ENCODE measurements at regions not wholly inside any gene's neighbourhood (a gene's known extent, or its start where the extent isn't known, plus 50 kb on each side); places are given as distances from the start of the nearest gene placed in this dataset.

DNA sequence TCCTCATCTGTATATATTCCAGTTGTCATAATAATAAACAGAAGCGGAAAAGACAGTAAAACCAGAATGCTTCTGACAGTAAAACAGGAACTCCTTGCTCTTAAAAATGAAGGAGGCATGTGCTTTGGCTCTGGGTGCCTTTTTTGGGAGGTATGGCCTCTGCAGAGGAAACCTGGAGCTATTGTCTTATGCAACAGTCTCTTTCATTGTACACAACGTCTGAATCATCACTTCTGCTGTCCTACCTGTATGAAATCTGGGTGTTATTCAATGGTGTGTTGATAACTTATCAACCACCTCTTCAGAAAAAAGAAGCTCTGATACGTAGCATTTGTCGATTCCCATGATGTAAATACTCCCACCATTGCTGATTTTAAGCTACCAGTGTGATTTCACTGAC lies 64.8 kb downstream of the CDCA7 start:
- no peak overlapping the region for H3K27ac Mint-ChIP-seq
- DNase-seq (no peak), ATAC-seq (replicated peaks) (no peak)
- H3K27me3 Mint-ChIP-seq: peaks cover 37 to 41% of the 10 kb centered on the region in 2 donors
- H3K36me3 Mint-ChIP-seq: no peaks in the 10 kb centered on the region
- H3K4me3 Mint-ChIP-seq: no peak overlapping the region
- H3K4me1 Mint-ChIP-seq: no peaks in the 10 kb centered on the region
- H3K9me3 Mint-ChIP-seq: no peaks in the 10 kb centered on the region

DNA sequence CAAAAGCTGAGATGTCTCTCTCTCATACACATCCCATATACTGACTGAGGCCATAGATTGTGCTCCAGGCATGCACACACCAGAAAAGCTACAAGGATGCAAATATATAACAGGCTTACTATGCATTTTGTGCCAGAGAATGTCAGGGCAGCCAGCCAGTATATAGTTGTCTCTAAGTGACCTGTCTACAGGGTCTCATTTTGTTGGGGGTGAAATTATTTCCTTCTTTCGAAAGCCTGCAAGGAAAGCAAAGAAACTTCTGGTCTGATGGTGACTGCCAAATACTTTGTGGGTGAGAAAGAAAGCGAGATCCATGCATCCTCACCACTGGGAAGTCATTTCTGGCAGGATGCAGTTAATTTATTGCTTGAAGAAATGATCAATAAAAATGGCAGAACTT lies 70.2 kb downstream of the CDCA7 start:
- H3K4me1 Mint-ChIP-seq: no peaks in the 10 kb centered on the region

DNA sequence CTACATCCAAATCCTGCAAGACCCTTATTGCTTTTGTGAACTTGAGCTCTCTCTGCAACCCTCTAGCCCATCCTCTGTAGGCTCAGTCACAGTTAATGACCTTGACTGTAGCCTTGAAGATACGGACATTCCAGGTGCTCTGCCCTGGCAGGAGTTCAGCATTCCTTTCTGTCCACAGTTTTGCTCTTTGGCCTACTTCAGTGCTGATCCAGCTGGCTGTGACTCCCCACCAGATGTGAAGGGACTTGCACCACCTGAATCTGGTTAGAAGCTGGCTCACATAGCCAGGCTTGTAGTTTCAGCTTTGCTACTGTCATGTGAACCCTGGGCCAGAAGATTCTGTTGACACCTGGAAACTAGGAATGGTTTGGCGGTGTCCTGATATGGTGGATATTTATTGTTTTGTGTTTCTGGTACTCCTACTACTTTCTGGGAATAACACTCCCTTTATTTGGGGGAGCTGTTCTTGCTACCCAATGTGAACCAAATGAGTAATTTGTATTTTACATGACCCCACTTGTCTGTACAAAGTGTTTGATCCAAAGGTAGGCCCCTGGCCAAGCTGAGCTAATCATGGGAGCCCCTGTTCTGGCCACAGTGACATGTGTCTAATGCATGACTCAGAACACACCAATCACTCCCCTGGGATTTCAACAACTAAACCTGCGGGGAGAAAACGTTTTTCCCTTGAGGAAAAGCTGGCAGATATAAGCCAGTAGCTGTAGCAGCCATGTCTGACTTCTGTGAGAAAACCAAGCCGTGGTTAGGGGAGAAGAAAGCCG lies 73.4 kb downstream of the CDCA7 start:
- Mint-ChIP-seq H3K27me3 (peaks cover 22 to 29% of the 10 kb centered on the region in 2 donors), H3K9me3 (no peaks in the 10 kb centered on the region), H3K36me3 (no peaks in the 10 kb centered on the region), H3K4me3 (no peak overlapping the region), H3K27ac (no peak overlapping the region), H3K4me1 (peaks cover 5 to 11% of the 10 kb centered on the region in 2 donors)
- ATAC-seq (replicated peaks) (no peak), DNase-seq (no peak)

More for the DNA sequence above, 70.2 kb downstream of the CDCA7 start:
- no peak for DNase-seq
- no peaks in the 10 kb centered on the region for H3K36me3 Mint-ChIP-seq
- H3K27ac Mint-ChIP-seq: no peak overlapping the region
- H3K9me3 Mint-ChIP-seq: no peaks in the 10 kb centered on the region
- H3K27me3 Mint-ChIP-seq: peaks cover 37 to 40% of the 10 kb centered on the region in 2 donors
- no peak for ATAC-seq (replicated peaks)
- H3K4me3 Mint-ChIP-seq: no peak overlapping the region

DNA sequence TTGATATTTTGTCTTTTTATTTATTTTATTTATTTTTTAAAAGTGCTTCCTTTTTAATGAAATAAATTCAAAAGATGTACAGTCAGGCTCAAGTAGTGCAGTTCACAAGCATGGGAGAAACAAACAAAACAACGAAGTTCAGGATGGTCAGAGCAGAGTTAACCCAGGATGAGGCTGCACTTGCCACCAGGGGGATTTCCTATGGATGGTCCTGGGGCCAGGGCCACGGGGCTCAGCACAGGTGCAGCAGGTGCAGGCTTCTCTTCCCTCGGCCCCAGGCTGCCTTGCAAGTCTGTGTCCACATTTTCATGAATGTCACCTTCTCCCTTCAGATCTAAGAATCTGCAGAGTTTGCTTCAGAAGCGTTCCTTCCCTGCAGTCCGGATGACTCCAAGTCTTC lies 76.5 kb downstream of the CDCA7 start:
- Mint-ChIP-seq H3K4me3 (no peak overlapping the region), H3K27me3 (peaks cover 29 to 35% of the 10 kb centered on the region in 2 donors), H3K9me3 (no peaks in the 10 kb centered on the region), H3K4me1 (peaks cover 5 to 11% of the 10 kb centered on the region in 2 donors), H3K36me3 (no peaks in the 10 kb centered on the region), H3K27ac (no peak overlapping the region)
- no peak for DNase-seq
- no peak for ATAC-seq (replicated peaks)

DNA sequence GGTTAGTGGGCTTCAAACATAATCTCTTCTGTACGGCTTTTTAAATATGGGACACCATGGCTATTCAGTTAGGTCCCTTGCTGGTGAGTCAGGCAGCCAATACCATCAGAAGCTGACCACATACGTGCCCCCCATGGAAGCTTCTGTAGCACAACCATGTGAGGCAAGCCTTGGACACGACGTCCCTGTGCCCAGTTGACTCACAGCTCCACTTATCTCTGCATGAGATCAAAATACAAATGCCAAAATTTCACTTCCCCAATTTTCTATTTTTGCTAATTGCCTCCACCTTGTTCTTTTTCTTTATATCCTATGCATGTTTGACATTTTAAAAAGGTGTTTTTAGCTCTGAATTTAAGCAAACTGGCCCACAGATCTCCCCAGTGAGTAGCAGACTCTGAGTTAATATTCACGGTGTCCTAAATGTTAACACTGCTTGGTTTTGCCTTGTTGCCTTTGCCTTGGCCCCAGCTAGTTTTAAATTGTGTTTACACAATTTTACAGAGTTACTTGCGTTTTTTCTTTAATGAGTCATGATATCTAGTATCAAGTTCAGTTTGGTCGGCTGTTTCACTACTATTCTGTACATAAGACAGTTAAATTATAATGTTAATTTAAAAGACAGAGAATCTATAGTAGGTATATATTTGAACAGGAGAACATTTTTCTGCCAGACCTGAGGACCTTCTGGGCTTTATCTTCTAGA lies 77.5 kb downstream of the CDCA7 start:
- peaks cover 26 to 31% of the 10 kb centered on the region in 2 donors for H3K27me3 Mint-ChIP-seq
- H3K36me3 Mint-ChIP-seq: no peaks in the 10 kb centered on the region
- DNase-seq (no peak), ATAC-seq (replicated peaks) (peak; percentile 67 to 69)
- H3K4me3 Mint-ChIP-seq: no peak overlapping the region
- no peaks in the 10 kb centered on the region for H3K9me3 Mint-ChIP-seq
- H3K4me1 Mint-ChIP-seq: peaks cover 5 to 11% of the 10 kb centered on the region in 2 donors
- H3K27ac Mint-ChIP-seq: no peak overlapping the region

DNA sequence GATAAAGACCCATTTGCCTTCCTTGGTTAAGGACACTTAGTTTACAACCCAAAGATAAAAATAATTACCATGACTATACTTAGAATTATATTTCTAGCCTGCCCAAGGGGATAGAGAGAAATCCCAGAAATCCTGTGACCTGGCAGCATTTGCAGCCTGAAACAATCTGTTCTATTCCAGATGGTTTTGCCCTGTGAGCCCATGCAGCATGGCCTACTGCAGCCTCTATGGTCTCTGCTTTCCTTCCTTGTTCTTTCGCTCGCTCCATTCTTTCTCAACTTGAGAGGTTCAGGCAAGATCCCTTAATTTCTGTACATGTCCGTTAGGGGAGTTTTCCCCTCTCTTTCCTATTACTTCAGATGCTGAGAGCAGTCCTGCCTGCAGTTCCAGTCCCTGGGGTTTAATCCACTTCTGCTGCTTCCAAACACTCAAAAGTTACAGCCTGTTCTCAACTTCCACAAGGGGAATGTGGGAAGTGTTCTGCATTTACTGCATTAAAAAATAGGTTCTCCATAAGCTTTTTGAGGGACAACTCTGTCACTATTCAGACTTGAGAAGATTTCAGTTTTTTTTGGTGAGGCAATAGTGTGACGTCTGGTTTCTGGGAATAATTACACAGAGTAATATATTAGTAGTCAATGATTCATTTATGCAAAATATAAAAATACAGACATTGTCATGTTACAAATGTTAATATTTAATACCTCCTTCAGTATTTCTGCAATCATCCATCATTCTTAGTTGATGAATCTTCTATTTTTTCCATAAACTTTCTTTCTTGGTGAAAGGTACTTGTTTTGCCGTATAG lies 80.3 kb downstream of the CDCA7 start:
- DNase-seq (no peak), ATAC-seq (replicated peaks) (no peak)
- H3K9me3 Mint-ChIP-seq: no peaks in the 10 kb centered on the region
- H3K27me3 Mint-ChIP-seq: peaks cover 14 to 27% of the 10 kb centered on the region in 2 donors
- H3K4me3 Mint-ChIP-seq: no peak overlapping the region
- H3K4me1 Mint-ChIP-seq: peaks cover 5 to 11% of the 10 kb centered on the region in 2 donors
- no peaks in the 10 kb centered on the region for H3K36me3 Mint-ChIP-seq
- H3K27ac Mint-ChIP-seq: no peak overlapping the region

DNA sequence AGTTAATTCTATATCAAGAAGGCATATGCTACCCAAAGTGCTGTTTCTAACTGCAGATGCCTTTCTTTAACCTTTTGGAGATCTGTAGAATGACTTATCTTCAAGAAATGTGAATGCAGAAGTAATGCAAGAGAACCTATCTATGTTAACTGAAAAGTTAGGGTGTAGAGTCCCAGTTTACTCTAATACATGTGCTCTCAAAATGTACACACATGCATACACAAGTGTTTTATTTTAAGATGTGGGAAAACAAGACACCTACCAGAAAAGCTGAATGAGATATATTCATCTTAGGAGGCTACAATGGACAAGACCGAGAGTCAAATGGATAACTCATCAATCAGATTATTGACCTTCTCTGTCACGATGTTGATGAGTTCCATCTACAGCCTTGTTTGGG lies 80.9 kb downstream of the CDCA7 start:
- ATAC-seq (replicated peaks) (no peak), DNase-seq (no peak)
- H3K9me3 Mint-ChIP-seq: no peaks in the 10 kb centered on the region
- H3K4me1 Mint-ChIP-seq: peaks cover 5 to 11% of the 10 kb centered on the region in 2 donors
- H3K27ac Mint-ChIP-seq: no peak overlapping the region
- no peaks in the 10 kb centered on the region for H3K36me3 Mint-ChIP-seq
- H3K4me3 Mint-ChIP-seq: no peak overlapping the region
- peaks cover 9 to 21% of the 10 kb centered on the region in 2 donors for H3K27me3 Mint-ChIP-seq

DNA sequence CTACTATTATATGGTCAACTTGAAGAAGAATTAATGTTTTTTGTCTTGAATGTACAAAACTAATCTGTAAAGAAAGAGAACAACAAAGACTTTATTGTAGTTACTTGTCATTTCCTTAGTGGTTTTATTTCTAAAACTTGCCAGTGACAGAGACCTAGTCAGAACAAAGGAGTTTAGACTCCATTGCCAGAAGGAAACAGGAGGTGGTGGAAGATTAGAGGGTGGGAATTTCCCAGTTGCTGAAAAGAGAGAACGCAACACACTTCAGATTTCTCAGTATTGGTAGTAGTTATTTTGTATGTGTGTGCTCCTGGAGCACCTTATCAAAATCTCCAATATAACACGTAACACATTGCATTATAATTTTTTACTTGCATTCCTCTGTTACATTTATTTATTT lies 81.4 kb downstream of the CDCA7 start:
- peaks cover 5 to 11% of the 10 kb centered on the region in 2 donors for H3K4me1 Mint-ChIP-seq
- no peak for DNase-seq
- no peak overlapping the region for H3K4me3 Mint-ChIP-seq
- no peak overlapping the region for H3K27ac Mint-ChIP-seq
- no peaks in the 10 kb centered on the region for H3K9me3 Mint-ChIP-seq
- no peak for ATAC-seq (replicated peaks)
- no peaks in the 10 kb centered on the region for H3K36me3 Mint-ChIP-seq
- peaks cover 9 to 17% of the 10 kb centered on the region in 2 donors for H3K27me3 Mint-ChIP-seq

DNA sequence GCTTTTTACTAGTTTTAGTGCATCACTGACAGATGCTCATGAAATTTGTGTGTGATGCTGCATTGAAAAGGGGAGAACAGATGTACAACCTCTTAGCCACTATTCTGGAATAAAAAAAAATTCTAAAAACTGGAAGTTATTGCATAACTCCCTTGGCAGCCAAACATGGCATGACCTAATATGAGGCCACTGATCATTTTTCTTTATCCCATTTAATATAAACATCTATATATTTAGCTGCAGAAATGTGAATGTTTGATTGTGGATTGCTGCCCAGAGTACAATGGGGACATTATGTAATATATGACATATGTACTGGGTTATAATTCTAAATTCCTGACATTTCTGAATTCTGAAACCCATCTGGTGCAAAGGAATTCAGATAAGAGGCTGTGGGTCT lies 86.5 kb downstream of the CDCA7 start:
- H3K4me3 Mint-ChIP-seq: no peak overlapping the region
- ATAC-seq (replicated peaks) (no peak), DNase-seq (no peak)
- H3K27me3 Mint-ChIP-seq: peaks cover 12 to 17% of the 10 kb centered on the region in 2 donors
- no peaks in the 10 kb centered on the region for H3K9me3 Mint-ChIP-seq
- H3K27ac Mint-ChIP-seq: no peak overlapping the region
- no peaks in the 10 kb centered on the region for H3K36me3 Mint-ChIP-seq
- H3K4me1 Mint-ChIP-seq: no peaks in the 10 kb centered on the region

DNA sequence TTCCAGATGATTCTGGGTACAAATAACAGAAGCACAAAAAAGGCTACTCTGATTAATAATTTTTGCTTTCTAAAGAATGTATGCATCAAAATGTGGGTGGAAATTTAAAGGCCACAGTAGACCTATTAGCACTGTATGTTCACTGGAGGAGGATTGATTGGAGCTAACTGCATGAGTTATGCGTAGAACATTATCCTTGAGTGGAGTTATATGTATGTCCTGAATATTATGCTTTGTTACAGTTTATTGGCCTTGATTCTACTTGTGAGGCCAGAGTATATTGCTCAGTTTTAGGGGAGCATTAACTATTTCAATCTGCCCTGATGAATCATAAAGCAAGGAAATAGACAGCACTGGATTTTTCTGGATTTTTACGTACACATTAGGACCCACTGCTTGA lies 87.9 kb downstream of the CDCA7 start:
- Mint-ChIP-seq H3K36me3 (no peaks in the 10 kb centered on the region), H3K27ac (no peak overlapping the region), H3K4me1 (no peaks in the 10 kb centered on the region), H3K27me3 (peaks cover 11 to 15% of the 10 kb centered on the region in 2 donors), H3K9me3 (no peaks in the 10 kb centered on the region), H3K4me3 (no peak overlapping the region)
- no peak for DNase-seq
- ATAC-seq (replicated peaks): no peak

DNA sequence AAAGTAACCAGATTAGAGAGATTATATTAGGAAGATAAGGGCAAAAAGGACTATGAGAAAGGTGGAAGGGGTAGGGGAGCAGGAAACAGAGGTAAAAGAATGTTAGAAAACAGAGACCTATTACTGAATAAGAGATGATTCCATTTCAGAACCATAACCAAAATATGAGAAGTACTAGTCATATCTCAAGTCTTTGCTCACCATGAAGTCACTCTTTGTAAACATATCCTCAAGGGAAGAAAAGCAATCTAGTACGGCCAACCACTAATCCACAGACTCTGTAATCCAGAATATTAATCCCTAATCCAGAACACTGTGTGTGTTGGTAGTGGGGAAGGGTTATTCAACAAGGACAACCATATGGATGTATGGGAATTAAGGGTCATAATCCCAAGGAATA lies 92.0 kb downstream of the CDCA7 start:
- no peaks in the 10 kb centered on the region for H3K9me3 Mint-ChIP-seq
- no peaks in the 10 kb centered on the region for H3K36me3 Mint-ChIP-seq
- H3K4me1 Mint-ChIP-seq: peaks cover 0 to 1% of the 10 kb centered on the region in 2 donors
- DNase-seq: no peak
- no peak overlapping the region for H3K27ac Mint-ChIP-seq
- ATAC-seq (replicated peaks): no peak
- H3K4me3 Mint-ChIP-seq: no peak overlapping the region
- H3K27me3 Mint-ChIP-seq: peaks cover 18 to 23% of the 10 kb centered on the region in 2 donors

DNA sequence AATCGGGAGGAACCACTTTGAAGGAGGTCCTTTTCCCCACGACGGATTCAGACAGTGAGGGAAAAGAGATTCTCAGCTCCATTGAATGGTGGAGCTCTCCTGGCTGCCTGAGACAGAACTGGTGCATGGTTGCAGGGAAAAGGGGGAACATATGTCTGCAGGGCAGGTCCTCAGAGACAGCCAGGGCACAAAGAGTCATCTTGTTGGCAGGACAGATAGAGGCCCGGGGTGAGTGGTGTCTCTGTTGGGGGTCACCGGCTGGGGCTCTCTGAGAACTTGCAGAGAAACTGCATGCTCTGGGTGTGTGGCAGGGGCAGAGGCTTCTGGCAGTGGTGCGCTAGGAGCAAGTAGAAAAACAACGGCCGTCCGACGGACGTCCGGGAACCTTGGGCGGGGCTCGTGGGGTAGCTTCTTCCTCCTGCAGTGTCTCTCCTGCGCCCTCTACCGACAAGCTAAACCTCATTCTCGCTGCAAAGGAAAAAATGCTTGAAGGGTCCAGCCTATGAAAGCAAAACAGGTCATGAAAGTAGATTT lies 94.3 kb downstream of the CDCA7 start:
- Mint-ChIP-seq H3K27ac (no peak overlapping the region), H3K27me3 (peaks cover 24 to 32% of the 10 kb centered on the region in 2 donors), H3K4me3 (peak overlapping the region; percentile 52 to 75), H3K9me3 (no peaks in the 10 kb centered on the region), H3K4me1 (peaks cover 0 to 1% of the 10 kb centered on the region in 2 donors), H3K36me3 (no peaks in the 10 kb centered on the region)
- ATAC-seq (replicated peaks) (peak; percentile 38 to 61), DNase-seq (peak; percentile 28)

DNA sequence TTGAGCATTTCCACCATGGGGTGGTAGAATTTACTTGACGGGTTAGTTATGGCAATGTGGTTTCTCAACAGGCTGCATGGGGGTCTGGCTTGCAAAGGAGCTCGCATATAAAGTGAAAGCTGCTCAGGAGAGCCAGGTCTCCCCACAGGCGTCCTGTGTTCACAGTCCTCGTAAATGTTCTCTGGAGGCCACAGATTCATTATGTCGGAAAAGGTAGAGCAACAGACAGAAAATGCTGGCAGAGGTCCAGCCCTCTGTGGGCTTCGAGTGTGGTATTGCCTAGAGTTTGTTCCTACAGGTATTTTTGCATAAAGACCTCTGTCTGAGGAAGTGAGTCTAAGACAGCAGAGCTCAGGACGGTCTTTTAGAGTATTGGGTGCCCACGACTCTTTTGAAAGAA lies 96.4 kb downstream of the CDCA7 start:
- peaks cover 31 to 44% of the 10 kb centered on the region in 2 donors for H3K27me3 Mint-ChIP-seq
- peaks cover 0 to 1% of the 10 kb centered on the region in 2 donors for H3K4me1 Mint-ChIP-seq
- H3K9me3 Mint-ChIP-seq: no peaks in the 10 kb centered on the region
- H3K27ac Mint-ChIP-seq: no peak overlapping the region
- no peaks in the 10 kb centered on the region for H3K36me3 Mint-ChIP-seq
- ATAC-seq (replicated peaks): no peak
- no peak for DNase-seq
- peak overlapping the region in 1 of 2 donors; percentile 11 for H3K4me3 Mint-ChIP-seq

DNA sequence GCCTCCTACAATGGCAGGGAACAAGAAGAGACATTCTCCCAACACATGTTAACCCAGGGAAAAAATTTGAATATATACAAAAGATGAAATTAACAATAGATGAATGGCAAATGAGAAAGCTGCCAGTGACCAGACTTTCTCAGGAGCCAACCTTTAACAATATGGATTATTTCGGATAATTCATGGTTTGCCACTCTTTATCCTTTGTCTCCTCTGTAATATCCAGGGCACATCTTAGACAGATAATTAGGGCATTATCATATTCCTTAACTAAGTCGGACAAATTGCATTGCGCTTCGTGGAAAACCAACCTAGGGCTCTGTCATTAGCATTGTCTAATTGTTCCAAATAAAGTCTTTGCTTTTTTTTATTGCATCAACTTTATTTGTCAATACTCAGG lies 97.3 kb downstream of the CDCA7 start:
- Mint-ChIP-seq H3K36me3 (no peaks in the 10 kb centered on the region), H3K9me3 (no peaks in the 10 kb centered on the region), H3K4me3 (no peak overlapping the region), H3K27me3 (peaks cover 31 to 44% of the 10 kb centered on the region in 2 donors), H3K27ac (no peak overlapping the region), H3K4me1 (peaks cover 0 to 1% of the 10 kb centered on the region in 2 donors)
- DNase-seq (no peak), ATAC-seq (replicated peaks) (no peak)

Data from stimulated activated naive B cell treated with anti-CD40 and anti-IgM and Interleukin-4, amounts not matched to agents 10 μg/mL and 1 μg/mL and 100 μg/mL, for 72 hours (primary cell).